Trophoblast cell (in vitro differentiated cells and primary cell): ENCODE measurements at regions not wholly inside any gene's neighbourhood (a gene's known extent, or its start where the extent isn't known, plus 50 kb on each side); places are given as distances from the start of the nearest gene placed in this dataset.

ENCODE experiments used
- DNase-seq, 2 donors: peaks; one replicate each; pipeline ENCODE4 v3.0.0-alpha.2; 2016
- H2AFZ ChIP-seq: 2 replicates; pipeline ENCODE4 v1.6.1; 2013; ENCODE audit warnings: low read length, moderate library complexity, mild to moderate bottlenecking; ENCODE audit not compliant: insufficient read depth, poor library complexity
- H2AK5ac ChIP-seq: 2 replicates; pipeline ENCODE4 v1.6.1; 2013; ENCODE audit warnings: mild to moderate bottlenecking, low read length
- H2BK120ac ChIP-seq: 2 replicates; pipeline ENCODE4 v1.6.1; 2013; ENCODE audit warnings: low read length, mild to moderate bottlenecking, moderate library complexity; ENCODE audit not compliant: insufficient read depth, poor library complexity
- H2BK12ac ChIP-seq: 2 replicates; pipeline ENCODE4 v1.6.1; 2013; ENCODE audit warnings: mild to moderate bottlenecking, low read length, moderate library complexity
- H2BK5ac ChIP-seq: 2 replicates; pipeline ENCODE4 v1.6.1; 2013; ENCODE audit warnings: low read length, low read depth, moderate library complexity, mild to moderate bottlenecking; ENCODE audit not compliant: poor library complexity
- H3K14ac ChIP-seq: 2 replicates; pipeline ENCODE4 v1.6.1; 2013; ENCODE audit warnings: mild to moderate bottlenecking, low read length
- H3K18ac ChIP-seq: 2 replicates; pipeline ENCODE4 v1.6.1; 2013; ENCODE audit warnings: mild to moderate bottlenecking, low read length
- H3K23ac ChIP-seq: 2 replicates; pipeline ENCODE4 v1.6.1; 2013; ENCODE audit warnings: low read length
- H3K27ac ChIP-seq: 2 replicates; pipeline ENCODE4 v1.5.1; 2013; ENCODE audit warnings: low read depth, mild to moderate bottlenecking, inconsistent platforms, low read length, moderate library complexity
- H3K27me3 ChIP-seq: 2 replicates; pipeline ENCODE4 v1.6.1; 2013; ENCODE audit warnings: inconsistent platforms, mild to moderate bottlenecking, low read length, moderate library complexity; ENCODE audit not compliant: insufficient read depth
- H3K36me3 ChIP-seq, 2 experiments: 1 replicate in 1 of 2; 2 replicates in 1 of 2; pipeline ENCODE4 v1.6.1; 2013; ENCODE audit warnings: low read length in 2 of 2, mild to moderate bottlenecking in 2 of 2, moderate library complexity in 1 of 2; ENCODE audit not compliant: insufficient read depth in 2 of 2, control insufficient read depth in 1 of 2
- H3K4ac ChIP-seq: 2 replicates; pipeline ENCODE4 v1.6.1; 2013; ENCODE audit warnings: low read depth, mild to moderate bottlenecking, low read length, moderate library complexity
- H3K4me1 ChIP-seq, 2 experiments: 1 replicate in 1 of 2; 2 replicates in 1 of 2; pipeline ENCODE4 v1.6.1; 2013; ENCODE audit warnings: low read length in 2 of 2, mild to moderate bottlenecking in 2 of 2, moderate library complexity in 1 of 2; ENCODE audit not compliant: insufficient read depth in 2 of 2, control insufficient read depth in 1 of 2
- H3K4me2 ChIP-seq: 2 replicates; pipeline ENCODE4 v1.6.1; 2013; ENCODE audit warnings: inconsistent platforms, mild to moderate bottlenecking, low read length, moderate library complexity
- H3K4me3 ChIP-seq: 2 replicates; pipeline ENCODE4 v1.5.1; 2013; ENCODE audit warnings: mild to moderate bottlenecking, low read depth, low read length, inconsistent platforms
- H3K79me1 ChIP-seq: one replicate; pipeline ENCODE4 v1.6.1; 2013; ENCODE audit warnings: low read length
- H3K79me2 ChIP-seq: 2 replicates; pipeline ENCODE4 v1.6.1; 2013; ENCODE audit warnings: low read length, mild to moderate bottlenecking; ENCODE audit not compliant: control insufficient read depth, insufficient read depth, poor library complexity
- H3K9ac ChIP-seq: 2 replicates; pipeline ENCODE4 v1.6.1; 2013; ENCODE audit warnings: mild to moderate bottlenecking, low read length
- H3K9me3 ChIP-seq: 2 replicates; pipeline ENCODE4 v1.6.1; 2013; ENCODE audit warnings: low read depth, mild to moderate bottlenecking, control low read depth, inconsistent platforms, low read length; ENCODE audit not compliant: insufficient read depth
- H4K12ac ChIP-seq: 2 replicates; pipeline ENCODE4 v1.6.1; 2013; ENCODE audit warnings: low read depth, mild to moderate bottlenecking, low read length, moderate library complexity
- H4K8ac ChIP-seq: 2 replicates; pipeline ENCODE4 v1.6.1; 2013; ENCODE audit warnings: low read depth, mild to moderate bottlenecking, low read length, moderate library complexity
- H4K91ac ChIP-seq: one replicate; pipeline ENCODE4 v1.6.1; 2013; ENCODE audit warnings: low read depth, mild to moderate bottlenecking, low read length, moderate library complexity
- WGBS: extraction: QIAGEN DNeasy Blood & Tissue Kit; methylation state at CpG from one replicate; pipeline ENCODE4 v1.1.7; 2013; ENCODE audit warnings: missing lambda C conversion rate; ENCODE audit not compliant: insufficient read length, insufficient coverage; ENCODE audit errors: extremely low coverage; 5-methylcytosine and 5-hydroxymethylcytosine counted together

DNA sequence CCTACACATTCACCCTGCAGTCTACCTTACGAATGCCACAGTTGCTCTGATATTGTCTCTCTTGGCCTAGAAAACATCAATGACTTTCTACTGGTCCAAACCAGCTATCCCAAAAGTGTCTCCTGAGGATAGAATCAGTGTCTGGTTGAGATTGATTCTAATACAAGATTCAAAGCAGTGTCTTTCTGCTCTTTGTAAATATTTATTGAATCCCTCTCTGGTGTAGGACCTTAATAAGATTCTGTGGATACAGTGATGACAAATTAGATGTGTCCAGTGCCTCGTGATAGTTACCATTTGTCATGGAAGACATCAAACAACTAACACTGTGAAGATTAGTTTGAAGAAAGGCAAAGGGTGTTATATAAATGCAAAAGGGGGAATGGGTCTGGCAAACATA lies 380.7 kb upstream of the TRIB2 start:
- Histone ChIP-seq H3K79me1 (no peaks in the 10 kb centered on the region), H2BK12ac (no peak overlapping the region), H4K8ac (no peak overlapping the region), H3K36me3 (no peaks in the 10 kb centered on the region), H2AK5ac (no peak overlapping the region), H4K12ac (no peak overlapping the region), H2BK120ac (no peak overlapping the region), H2BK5ac (no peak overlapping the region), H3K14ac (no peak overlapping the region), H3K27ac (no peak overlapping the region), H3K27me3 (no peaks in the 10 kb centered on the region), H4K91ac (no peak overlapping the region), H3K4ac (no peak overlapping the region), H3K4me1 (no peaks in the 10 kb centered on the region), H3K9ac (no peak overlapping the region), H2AFZ (no peak overlapping the region), H3K4me2 (no peak overlapping the region), H3K4me3 (no peak overlapping the region), H3K79me2 (no peaks in the 10 kb centered on the region), H3K9me3 (no peaks in the 10 kb centered on the region), H3K23ac (no peak overlapping the region), H3K18ac (no peak overlapping the region)
- WGBS, result no CpG with 5 or more reads among the region's 2 CpGs
- DNase-seq, result no peak

DNA sequence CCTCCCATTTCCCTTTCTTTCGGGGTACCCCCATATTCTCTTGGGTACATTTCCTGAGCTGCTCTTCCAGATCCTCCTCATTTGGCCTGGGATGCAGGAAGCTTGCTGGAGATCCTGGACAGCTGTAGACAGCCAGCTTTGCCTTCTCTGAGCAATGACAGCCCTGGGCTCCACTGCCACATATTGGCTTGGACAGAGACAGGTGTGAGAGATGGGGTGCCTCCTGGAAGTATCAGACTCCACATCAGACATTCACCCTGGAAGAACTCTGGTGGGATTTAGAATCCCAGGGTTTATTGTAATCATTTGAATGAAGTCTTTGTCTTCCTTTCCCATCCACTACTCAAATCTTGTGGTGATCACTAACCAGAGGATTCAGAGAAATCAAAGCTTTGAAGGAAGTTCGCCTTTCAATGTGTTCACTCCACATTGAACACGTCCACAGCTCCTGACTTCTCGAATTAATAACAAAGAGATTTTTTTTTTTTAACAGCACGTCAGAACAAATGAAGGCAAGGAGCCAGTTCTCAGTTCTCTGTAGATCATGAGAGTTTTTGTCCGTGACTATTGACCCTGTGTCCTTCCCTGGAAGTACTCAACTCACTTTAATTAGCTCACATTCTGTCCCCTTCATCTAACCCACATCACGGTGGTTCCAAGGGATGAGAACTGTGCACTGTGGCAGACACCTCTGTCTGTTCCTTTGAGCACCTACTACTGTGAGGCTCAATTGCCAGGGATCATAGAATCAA lies 377.6 kb upstream of the TRIB2 start:
- Histone ChIP-seq H3K23ac (no peak overlapping the region), H3K27ac (no peak overlapping the region), H3K4ac (no peak overlapping the region), H4K12ac (no peak overlapping the region), H3K27me3 (no peaks in the 10 kb centered on the region), H2BK120ac (no peak overlapping the region), H2AFZ (no peak overlapping the region), H4K91ac (no peak overlapping the region), H3K9ac (no peak overlapping the region), H3K4me3 (no peak overlapping the region), H4K8ac (no peak overlapping the region), H3K18ac (no peak overlapping the region), H2BK12ac (no peak overlapping the region), H3K36me3 (no peaks in the 10 kb centered on the region), H3K79me2 (no peaks in the 10 kb centered on the region), H2BK5ac (no peak overlapping the region), H3K4me2 (no peak overlapping the region), H2AK5ac (no peak overlapping the region), H3K9me3 (no peaks in the 10 kb centered on the region), H3K4me1 (no peaks in the 10 kb centered on the region), H3K79me1 (no peaks in the 10 kb centered on the region), H3K14ac (no peak overlapping the region)
- WGBS, result no CpG with 5 or more reads among the region's 7 CpGs
- DNase-seq, result no peak

DNA sequence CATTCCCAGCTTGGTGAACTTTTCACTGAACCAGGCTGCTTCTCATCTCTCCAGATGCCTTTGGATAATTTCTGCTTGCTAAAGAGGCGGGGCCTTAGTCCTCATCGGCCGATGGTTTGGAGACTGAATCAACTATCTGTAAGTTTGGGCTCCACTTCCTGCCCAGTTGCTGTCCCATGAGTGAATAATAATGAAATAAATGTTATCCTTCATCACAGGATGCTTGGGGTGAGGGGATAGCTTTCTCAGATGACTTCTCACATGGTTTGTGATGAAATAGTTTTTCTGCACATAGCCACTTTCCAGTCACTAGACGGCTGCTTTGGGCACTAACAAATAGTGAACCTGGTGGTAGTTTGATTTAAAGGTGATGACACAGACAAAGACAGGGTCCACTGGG lies 376.6 kb upstream of the TRIB2 start:
- H3K4me1 ChIP-seq, result no peaks in the 10 kb centered on the region
- no peak overlapping the region for H3K4me2 ChIP-seq
- H3K9ac ChIP-seq, result no peak overlapping the region
- no peaks in the 10 kb centered on the region for H3K36me3 ChIP-seq
- H4K8ac ChIP-seq, result no peak overlapping the region
- no peak overlapping the region for H2AK5ac ChIP-seq
- no peak overlapping the region for H2AFZ ChIP-seq
- H3K9me3 ChIP-seq, result no peaks in the 10 kb centered on the region
- no peak overlapping the region for H2BK120ac ChIP-seq
- H3K27ac ChIP-seq, result no peak overlapping the region
- H3K18ac ChIP-seq, result no peak overlapping the region
- WGBS, result no CpG with 5 or more reads among the region's 4 CpGs
- no peak overlapping the region for H2BK12ac ChIP-seq
- no peaks in the 10 kb centered on the region for H3K79me2 ChIP-seq
- H2BK5ac ChIP-seq, result no peak overlapping the region
- no peaks in the 10 kb centered on the region for H3K27me3 ChIP-seq
- H3K14ac ChIP-seq, result no peak overlapping the region
- H4K91ac ChIP-seq, result no peak overlapping the region
- H3K4ac ChIP-seq, result no peak overlapping the region
- no peak overlapping the region for H3K4me3 ChIP-seq
- no peak overlapping the region for H3K23ac ChIP-seq
- no peak for DNase-seq
- H4K12ac ChIP-seq, result no peak overlapping the region
- H3K79me1 ChIP-seq, result no peaks in the 10 kb centered on the region

DNA sequence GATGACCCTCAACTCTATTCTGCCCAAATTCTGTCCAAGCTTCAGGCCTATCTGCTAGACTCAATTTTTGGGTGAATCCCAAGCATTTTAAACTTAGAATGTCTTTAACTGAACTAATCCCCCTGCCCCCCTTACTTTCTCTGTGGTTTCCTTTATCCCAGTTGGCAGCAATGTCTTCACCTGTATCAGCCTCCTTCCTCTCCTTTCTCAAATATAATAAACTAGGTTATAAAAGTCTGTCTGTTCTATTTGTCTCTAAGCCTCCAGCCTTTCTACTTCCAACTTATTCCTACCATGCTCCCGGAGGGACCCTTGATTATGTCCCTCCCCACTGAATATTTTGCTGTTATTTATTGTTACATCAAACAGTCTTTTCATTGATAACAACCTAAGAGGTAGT lies 375.5 kb upstream of the TRIB2 start:
- DNase-seq, result no peak
- Histone ChIP-seq H3K27ac (no peak overlapping the region), H4K91ac (no peak overlapping the region), H4K8ac (no peak overlapping the region), H2AFZ (no peak overlapping the region), H3K18ac (no peak overlapping the region), H2BK5ac (no peak overlapping the region), H3K9me3 (no peaks in the 10 kb centered on the region), H3K23ac (no peak overlapping the region), H3K4me1 (no peaks in the 10 kb centered on the region), H3K79me2 (no peaks in the 10 kb centered on the region), H3K4ac (no peak overlapping the region), H2BK12ac (no peak overlapping the region), H3K9ac (no peak overlapping the region), H2AK5ac (no peak overlapping the region), H3K14ac (no peak overlapping the region), H2BK120ac (no peak overlapping the region), H3K4me2 (no peak overlapping the region), H3K27me3 (no peaks in the 10 kb centered on the region), H3K36me3 (no peaks in the 10 kb centered on the region), H4K12ac (no peak overlapping the region), H3K79me1 (no peaks in the 10 kb centered on the region), H3K4me3 (no peak overlapping the region)
- WGBS, result no CpG with 5 or more reads among the region's 1 CpG
